ENCODE measurements at regions not wholly inside any gene's neighbourhood (a gene's known extent, or its start where the extent isn't known, plus 50 kb on each side); places are given as distances from the start of the nearest gene placed in this dataset.

DNA sequence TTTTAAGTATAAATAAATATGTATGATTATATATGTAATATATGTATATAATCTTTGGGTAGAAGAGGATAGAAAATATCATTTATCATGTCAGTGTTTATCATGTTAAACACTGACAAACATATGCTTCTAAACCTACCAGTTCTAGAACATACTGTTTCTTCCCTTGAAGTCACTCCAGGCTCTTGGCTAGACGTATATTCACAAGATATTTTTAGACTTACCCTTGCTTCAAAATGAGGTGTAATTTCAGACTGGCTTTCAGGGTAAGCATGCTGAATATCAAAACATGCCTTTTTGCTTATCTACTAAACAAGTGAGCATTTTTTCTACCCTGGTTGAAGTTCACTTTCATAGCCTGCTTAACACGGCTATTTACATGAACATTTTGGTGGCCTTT is 642.4 kb upstream of the PKDCC start:
- H3K4me2 ChIP-seq = no peak overlapping the region
- no peaks in the 10 kb centered on the region for H4K20me1 ChIP-seq
- H3K27ac ChIP-seq = no peak overlapping the region
- H3K4me1 ChIP-seq = no peaks in the 10 kb centered on the region
- no peak overlapping the region for H3K4me3 ChIP-seq
- H3K36me3 ChIP-seq = no peaks in the 10 kb centered on the region
- H3K9ac ChIP-seq = no peak overlapping the region
- H3K9me3 ChIP-seq = no peaks in the 10 kb centered on the region
- H3K27me3 ChIP-seq = no peaks in the 10 kb centered on the region
- TF ChIP-seq Cebpa-rat (IDR thresholded peaks at IDR 0.05) = no peak

- Histone ChIP-seq H3K4me2 (no peak overlapping the region), H3K36me3 (no peaks in the 10 kb centered on the region), H3K9ac (no peak overlapping the region), H3K27me3 (no peaks in the 10 kb centered on the region), H3K4me3 (no peak overlapping the region), H3K9me3 (no peaks in the 10 kb centered on the region), H4K20me1 (no peaks in the 10 kb centered on the region), H3K4me1 (no peaks in the 10 kb centered on the region), H3K27ac (no peak overlapping the region)
- no peak for TF ChIP-seq Cebpa-rat (IDR thresholded peaks at IDR 0.05)
Observed at GRCh38 chr2:41409328-41409727, 638.5 kb upstream of the PKDCC start.

DNA sequence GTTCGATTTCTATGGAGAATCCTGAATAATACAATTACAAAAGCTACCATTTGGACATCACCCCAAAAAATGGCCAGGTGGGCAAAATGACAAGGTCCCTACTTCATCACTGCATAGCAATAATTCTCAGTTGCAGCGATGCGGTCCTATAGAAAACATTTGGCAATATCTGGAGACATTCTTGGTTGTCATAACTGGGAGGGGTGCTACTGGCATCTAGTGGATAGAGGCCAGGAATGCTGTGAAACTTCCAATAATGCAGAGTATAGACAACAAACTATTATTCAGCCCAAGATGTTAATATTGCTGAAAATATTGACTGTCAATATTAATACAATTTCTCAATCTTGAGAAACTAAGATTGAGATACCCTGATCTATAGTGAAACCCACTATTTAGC is 637.8 kb upstream of the PKDCC start:
- Histone ChIP-seq H3K4me3 (no peak overlapping the region), H3K4me2 (no peak overlapping the region), H3K27ac (no peak overlapping the region), H3K9ac (no peak overlapping the region), H3K36me3 (no peaks in the 10 kb centered on the region), H4K20me1 (no peaks in the 10 kb centered on the region), H3K27me3 (no peaks in the 10 kb centered on the region), H3K9me3 (no peaks in the 10 kb centered on the region), H3K4me1 (no peaks in the 10 kb centered on the region)
- no peak for TF ChIP-seq Cebpa-rat (IDR thresholded peaks at IDR 0.05)

DNA sequence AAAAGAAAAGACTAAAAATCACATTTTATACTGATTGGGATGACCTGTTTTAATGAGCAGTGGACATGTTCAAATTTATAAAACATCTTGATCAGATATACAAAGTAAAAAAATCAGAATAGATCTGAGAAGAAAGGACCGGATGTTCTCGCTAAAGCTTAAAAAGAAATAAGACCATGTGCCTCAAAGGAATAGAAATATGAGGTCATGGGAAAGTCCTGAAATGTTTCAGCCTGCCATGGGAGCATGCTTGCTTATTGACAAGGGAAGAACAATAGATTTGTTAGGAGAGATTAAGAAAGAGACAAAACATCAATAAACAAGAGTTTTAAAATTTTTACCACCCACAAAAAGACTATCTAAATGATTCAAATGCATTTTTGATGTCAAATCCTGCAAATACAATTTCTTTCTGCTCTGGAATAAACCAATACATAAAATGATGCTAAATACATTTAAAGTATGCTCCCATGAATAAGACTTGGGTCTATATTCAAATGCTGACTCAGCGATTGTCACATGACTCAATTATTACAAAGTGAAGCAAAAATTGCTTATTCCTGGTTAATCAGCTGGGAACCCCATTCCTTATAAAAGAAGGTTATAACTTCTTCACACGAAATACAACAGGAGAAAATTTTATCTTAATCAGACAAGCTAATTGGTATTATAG is 633.9 kb upstream of the PKDCC start:
- Histone ChIP-seq H3K9ac (no peak overlapping the region), H3K27ac (no peak overlapping the region), H3K36me3 (no peaks in the 10 kb centered on the region), H3K4me1 (no peaks in the 10 kb centered on the region), H3K4me3 (no peak overlapping the region), H3K9me3 (no peaks in the 10 kb centered on the region), H4K20me1 (no peaks in the 10 kb centered on the region), H3K4me2 (no peak overlapping the region), H3K27me3 (no peaks in the 10 kb centered on the region)
- TF ChIP-seq Cebpa-rat (IDR thresholded peaks at IDR 0.05) = no peak

DNA sequence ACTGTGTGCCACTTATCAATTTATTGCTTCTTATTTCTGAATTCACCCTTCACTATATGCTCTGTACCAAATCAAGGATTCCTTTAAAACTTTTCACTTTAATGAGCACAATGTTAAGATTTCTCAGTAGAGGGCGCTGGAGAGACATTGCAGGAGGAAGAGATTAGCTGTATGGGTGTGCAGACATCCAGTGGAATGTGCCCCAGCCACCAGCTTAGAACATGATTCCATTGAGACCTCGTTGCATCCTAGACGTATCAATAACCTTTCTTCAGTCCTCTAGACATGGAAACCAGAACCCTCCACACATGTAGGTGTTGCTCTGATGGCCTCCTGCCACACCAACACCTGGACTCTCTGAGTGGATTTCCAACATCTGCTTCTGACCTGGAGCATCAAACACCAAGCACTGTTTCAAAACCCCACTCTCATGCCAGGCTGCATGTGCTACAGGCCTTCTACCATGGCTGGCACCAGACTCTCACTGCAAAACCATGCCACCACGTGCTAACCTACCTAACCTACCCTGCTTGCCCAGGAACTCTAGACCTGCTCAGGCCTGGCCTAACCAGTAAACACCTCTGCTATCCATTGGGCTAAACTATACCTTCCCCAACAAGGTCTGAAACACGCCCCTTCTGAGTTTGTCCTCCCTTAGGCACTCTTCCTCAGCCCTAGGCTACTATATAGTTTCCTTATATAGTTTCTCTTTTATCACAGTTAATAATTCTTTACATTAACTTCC is 633.2 kb upstream of the PKDCC start:
- Histone ChIP-seq H3K9me3 (no peaks in the 10 kb centered on the region), H3K9ac (no peak overlapping the region), H3K27ac (no peak overlapping the region), H3K4me3 (no peak overlapping the region), H3K4me2 (no peak overlapping the region), H3K4me1 (no peaks in the 10 kb centered on the region), H3K36me3 (no peaks in the 10 kb centered on the region), H3K27me3 (no peaks in the 10 kb centered on the region), H4K20me1 (no peaks in the 10 kb centered on the region)
- TF ChIP-seq Cebpa-rat (IDR thresholded peaks at IDR 0.05) = no peak

DNA sequence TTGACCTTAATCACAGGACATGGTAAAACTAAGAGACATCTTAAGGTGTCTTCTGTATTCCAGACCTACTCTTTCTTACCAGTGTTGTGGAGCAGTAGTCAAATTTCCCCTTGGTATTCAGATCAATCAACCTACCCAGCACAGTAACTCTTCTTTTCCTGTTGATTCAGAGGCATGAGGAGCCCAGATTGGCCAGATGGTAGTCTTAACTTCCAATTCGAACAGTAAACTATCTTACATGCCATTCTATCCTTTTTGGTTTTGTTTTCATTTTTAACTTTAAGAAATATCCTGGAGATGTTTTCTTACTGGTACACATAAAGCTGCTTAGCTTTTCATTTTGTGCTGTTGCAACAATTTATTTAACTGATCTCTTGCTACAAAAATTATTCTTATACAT is 630.3 kb upstream of the PKDCC start:
- no peak for TF ChIP-seq Cebpa-rat (IDR thresholded peaks at IDR 0.05)
- no peak overlapping the region for H3K4me3 ChIP-seq
- no peak overlapping the region for H3K9ac ChIP-seq
- H3K36me3 ChIP-seq = no peaks in the 10 kb centered on the region
- no peaks in the 10 kb centered on the region for H3K4me1 ChIP-seq
- H3K4me2 ChIP-seq = no peak overlapping the region
- H3K27me3 ChIP-seq = no peaks in the 10 kb centered on the region
- no peaks in the 10 kb centered on the region for H4K20me1 ChIP-seq
- H3K9me3 ChIP-seq = no peaks in the 10 kb centered on the region
- H3K27ac ChIP-seq = no peak overlapping the region

DNA sequence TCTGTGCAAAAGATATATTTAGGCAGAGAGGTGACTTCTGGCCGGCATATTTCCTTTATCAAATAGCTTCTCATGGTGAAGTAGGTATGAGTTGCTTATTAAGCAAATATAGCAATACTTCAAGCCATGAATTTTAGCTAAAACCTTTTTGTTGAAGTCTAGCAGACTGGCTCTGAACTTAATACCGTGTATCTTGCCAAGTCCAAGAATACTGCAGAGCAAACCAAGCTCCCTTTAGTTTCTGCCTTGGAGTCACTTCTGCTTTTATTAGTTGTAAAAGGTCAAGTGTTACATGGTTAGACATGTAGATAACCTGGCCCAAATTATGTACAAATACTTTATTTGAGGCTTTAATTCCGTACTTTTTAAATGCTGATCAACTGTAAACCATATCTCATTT is 627.6 kb upstream of the PKDCC start:
- H4K20me1 ChIP-seq = no peaks in the 10 kb centered on the region
- no peaks in the 10 kb centered on the region for H3K4me1 ChIP-seq
- no peak overlapping the region for H3K27ac ChIP-seq
- TF ChIP-seq Cebpa-rat (IDR thresholded peaks at IDR 0.05) = no peak
- H3K9me3 ChIP-seq = no peaks in the 10 kb centered on the region
- no peak overlapping the region for H3K9ac ChIP-seq
- H3K36me3 ChIP-seq = no peaks in the 10 kb centered on the region
- H3K27me3 ChIP-seq = no peaks in the 10 kb centered on the region
- no peak overlapping the region for H3K4me2 ChIP-seq
- no peak overlapping the region for H3K4me3 ChIP-seq

GRCh38 chr2:41420872-41421271 is 626.9 kb upstream of the PKDCC start:
- H3K36me3 ChIP-seq = no peaks in the 10 kb centered on the region

DNA sequence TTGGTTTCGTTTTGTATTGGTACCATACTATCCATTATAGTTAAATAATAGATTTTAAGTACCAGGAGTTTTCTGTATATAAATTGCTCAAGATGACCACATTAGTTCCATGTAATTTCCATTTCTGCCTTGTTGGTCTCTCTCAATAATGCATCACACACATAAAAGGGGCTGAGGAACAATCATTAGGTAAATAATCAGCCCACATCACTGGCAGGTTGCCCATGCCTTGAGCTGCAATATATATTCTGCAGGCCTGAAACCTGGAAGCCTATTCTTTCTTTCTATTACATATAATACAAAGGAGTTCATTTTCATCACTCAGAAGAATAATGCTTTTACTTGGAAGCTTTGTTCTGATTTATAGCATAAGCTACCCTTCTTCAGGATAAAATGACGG is 616.1 kb upstream of the PKDCC start:
- TF ChIP-seq Cebpa-rat (IDR thresholded peaks at IDR 0.05) = no peak

More at GRCh38 chr2:41420872-41421271, 626.9 kb upstream of the PKDCC start:
- no peaks in the 10 kb centered on the region for H3K27me3 ChIP-seq
- H3K9ac ChIP-seq = no peak overlapping the region
- H3K27ac ChIP-seq = no peak overlapping the region
- H3K4me2 ChIP-seq = no peak overlapping the region
- H3K4me1 ChIP-seq = no peaks in the 10 kb centered on the region
- TF ChIP-seq Cebpa-rat (IDR thresholded peaks at IDR 0.05) = no peak
- H4K20me1 ChIP-seq = no peaks in the 10 kb centered on the region
- no peaks in the 10 kb centered on the region for H3K9me3 ChIP-seq
- H3K4me3 ChIP-seq = no peak overlapping the region

DNA sequence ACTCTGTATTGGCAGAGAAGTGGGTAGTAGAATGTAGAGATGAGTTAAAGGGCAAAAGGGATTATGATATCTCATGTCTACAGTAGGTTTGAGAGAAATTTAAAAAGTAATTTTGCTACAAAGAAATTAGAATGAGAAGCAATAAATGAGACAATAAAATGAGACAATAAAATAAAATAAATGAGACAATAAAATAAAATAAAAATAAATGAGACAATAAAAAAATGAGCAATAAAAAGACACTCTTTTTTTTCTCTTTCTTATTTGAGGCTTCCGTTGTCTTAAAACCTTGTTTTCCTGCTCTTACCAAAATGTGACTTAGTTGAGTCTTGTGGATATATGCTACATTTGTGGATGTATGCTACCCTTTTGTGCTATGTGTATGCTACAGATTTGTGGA is 615.4 kb upstream of the PKDCC start:
- H3K27me3 ChIP-seq = no peaks in the 10 kb centered on the region
- TF ChIP-seq Cebpa-rat (IDR thresholded peaks at IDR 0.05) = no peak

More for the DNA sequence above, 616.1 kb upstream of the PKDCC start:
- Histone ChIP-seq H3K27ac (no peak overlapping the region), H3K4me1 (no peaks in the 10 kb centered on the region), H3K4me2 (no peak overlapping the region), H3K9me3 (no peaks in the 10 kb centered on the region), H4K20me1 (no peaks in the 10 kb centered on the region), H3K27me3 (no peaks in the 10 kb centered on the region), H3K36me3 (no peaks in the 10 kb centered on the region), H3K9ac (no peak overlapping the region), H3K4me3 (no peak overlapping the region)

More for the DNA sequence above, 615.4 kb upstream of the PKDCC start:
- Histone ChIP-seq H3K9me3 (0 out of 2 replicates have a peak, but pooled peaks cover 3% of the 10 kb centered on the region), H3K9ac (no peak overlapping the region), H3K4me1 (no peaks in the 10 kb centered on the region), H3K27ac (no peak overlapping the region), H4K20me1 (no peaks in the 10 kb centered on the region), H3K4me2 (no peak overlapping the region), H3K36me3 (no peaks in the 10 kb centered on the region), H3K4me3 (no peak overlapping the region)
